ENCODE measurements at regions not wholly inside any gene's neighbourhood (a gene's known extent, or its start where the extent isn't known, plus 50 kb on each side); places are given as distances from the start of the nearest gene placed in this dataset.

DNA sequence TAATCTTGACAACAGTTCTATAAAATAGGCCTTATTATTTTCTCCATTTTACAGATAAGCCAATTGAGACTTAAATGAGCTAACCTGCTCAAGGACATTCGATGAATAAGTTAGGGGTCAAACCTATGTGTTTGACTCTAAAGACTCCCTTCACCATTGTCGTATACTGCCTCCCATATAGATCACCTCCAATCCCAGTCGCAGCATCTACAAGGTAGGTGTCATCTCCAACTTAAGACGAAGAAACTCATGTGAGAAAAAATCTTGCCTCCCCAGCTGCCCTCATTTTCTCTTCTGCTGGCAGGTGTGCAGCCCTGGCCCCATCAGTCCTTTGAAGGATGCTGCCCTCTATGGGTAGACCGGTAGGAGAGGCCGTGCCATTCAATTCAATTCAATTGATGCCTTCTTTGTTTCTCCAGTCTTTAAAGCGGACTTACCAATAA lies 75.2 kb upstream of the SMARCA2 start:
- H3K27ac ChIP-seq (ENCODE audit: insufficient read depth, low read depth, low read length) = no peak overlapping the region
- no peaks in the 10 kb centered on the region for H3K9me3 ChIP-seq (replicated peaks; ENCODE audit: control insufficient read depth, insufficient read depth, low read length)
- peak; percentile 10 for DNase-seq (ENCODE audit: low read depth, low spot score)
- H3K9ac ChIP-seq (replicated peaks; ENCODE audit: extremely low read depth, insufficient read depth, low read length) = no peak overlapping the region
- TF ChIP-seq, protein P1, sequence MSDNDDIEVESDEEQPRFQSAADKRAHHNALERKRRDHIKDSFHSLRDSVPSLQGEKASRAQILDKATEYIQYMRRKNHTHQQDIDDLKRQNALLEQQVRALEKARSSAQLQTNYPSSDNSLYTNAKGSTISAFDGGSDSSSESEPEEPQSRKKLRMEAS (IDR thresholded peaks at IDR 0.05; ENCODE audit: insufficient read depth, insufficient read length) = no peak
- TF ChIP-seq, protein P2, sequence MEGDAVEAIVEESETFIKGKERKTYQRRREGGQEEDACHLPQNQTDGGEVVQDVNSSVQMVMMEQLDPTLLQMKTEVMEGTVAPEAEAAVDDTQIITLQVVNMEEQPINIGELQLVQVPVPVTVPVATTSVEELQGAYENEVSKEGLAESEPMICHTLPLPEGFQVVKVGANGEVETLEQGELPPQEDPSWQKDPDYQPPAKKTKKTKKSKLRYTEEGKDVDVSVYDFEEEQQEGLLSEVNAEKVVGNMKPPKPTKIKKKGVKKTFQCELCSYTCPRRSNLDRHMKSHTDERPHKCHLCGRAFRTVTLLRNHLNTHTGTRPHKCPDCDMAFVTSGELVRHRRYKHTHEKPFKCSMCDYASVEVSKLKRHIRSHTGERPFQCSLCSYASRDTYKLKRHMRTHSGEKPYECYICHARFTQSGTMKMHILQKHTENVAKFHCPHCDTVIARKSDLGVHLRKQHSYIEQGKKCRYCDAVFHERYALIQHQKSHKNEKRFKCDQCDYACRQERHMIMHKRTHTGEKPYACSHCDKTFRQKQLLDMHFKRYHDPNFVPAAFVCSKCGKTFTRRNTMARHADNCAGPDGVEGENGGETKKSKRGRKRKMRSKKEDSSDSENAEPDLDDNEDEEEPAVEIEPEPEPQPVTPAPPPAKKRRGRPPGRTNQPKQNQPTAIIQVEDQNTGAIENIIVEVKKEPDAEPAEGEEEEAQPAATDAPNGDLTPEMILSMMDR (IDR thresholded peaks at IDR 0.05; ENCODE audit: extremely low read depth in 1 of 2, insufficient read depth in 1 of 2, low read depth in 1 of 2, low read length in 2 of 2) = peak; percentile 43 to 54
- intact Hi-C loops (cut with micrococcal nuclease) (loop anchor here (5.0 kb wide), 1 partner anchor 242 kb away; no protein-coding TSS in a partner anchor), dilution Hi-C loops (cut with MboI; ENCODE audit: extremely low pct_ligation_motif_present, low sequenced_read_pairs) (no loop called here)
- no peaks in the 10 kb centered on the region for H3K9me1 ChIP-seq (replicated peaks; ENCODE audit: control insufficient read depth, extremely low read depth, insufficient read depth, low read length)
- ChIA-PET POLR2A (no interaction called here), CTCF (interaction anchor here (0.8 kb wide), 1 partner anchor 25 kb away, joined by 3 read pairs; no protein-coding TSS in a partner anchor)
- H3K36me3 ChIP-seq (ENCODE audit: control insufficient read depth in 2 of 2, extremely low read depth in 1 of 2, insufficient read depth in 2 of 2, low read length in 2 of 2) = no peaks in the 10 kb centered on the region
- H4K20me1 ChIP-seq (replicated peaks; ENCODE audit: control insufficient read depth, extremely low read depth, insufficient read depth, low read length) = no peaks in the 10 kb centered on the region
- no TSS peak for BruUV-seq (replicated peaks)
- no peaks in the 10 kb centered on the region for H3K27me3 ChIP-seq (ENCODE audit: control insufficient read depth in 2 of 2, insufficient read depth in 2 of 2, low read length in 2 of 2)
- no peak overlapping the region for H2AFZ ChIP-seq (ENCODE audit: low read depth, low read length)
- no peaks in the 10 kb centered on the region for H3K4me1 ChIP-seq (ENCODE audit: control insufficient read depth, extremely low read depth, insufficient read depth, low read length)
- no peaks in the 10 kb centered on the region for H3K79me2 ChIP-seq (ENCODE audit: control insufficient read depth, insufficient read depth, low read length)
- no peak overlapping the region for H3K4me2 ChIP-seq (ENCODE audit: insufficient read depth, low read length)
- FAIRE-seq = no peak
- H3K4me3 ChIP-seq (replicated peaks in 1 of 3; ENCODE audit: insufficient read depth in 1 of 3, low read depth in 1 of 3, low read length in 3 of 3) = no peak overlapping the region

DNA sequence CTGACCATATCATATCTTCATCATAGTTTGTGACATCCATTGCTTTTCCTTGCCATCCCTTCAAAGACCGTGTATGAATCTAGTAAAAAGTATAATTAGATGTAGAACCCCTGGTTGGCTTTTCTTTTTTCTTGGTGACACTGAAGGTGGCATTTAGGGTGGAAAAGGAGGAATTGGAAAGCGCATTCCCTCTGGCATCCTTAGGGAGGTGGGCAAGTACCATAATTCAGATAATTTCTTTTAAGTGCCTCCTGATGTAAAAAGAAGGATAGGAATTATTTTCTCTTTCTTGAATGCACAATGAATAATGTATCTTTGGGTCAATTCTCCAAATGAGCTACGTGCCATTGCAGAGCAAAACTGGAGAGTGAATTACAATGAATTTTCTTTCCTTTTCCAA lies 73.2 kb upstream of the SMARCA2 start:
- Histone ChIP-seq H3K9me1 (replicated peaks; ENCODE audit: control insufficient read depth, extremely low read depth, insufficient read depth, low read length) (no peaks in the 10 kb centered on the region), H3K4me1 (ENCODE audit: control insufficient read depth, extremely low read depth, insufficient read depth, low read length) (no peaks in the 10 kb centered on the region), H3K4me2 (ENCODE audit: insufficient read depth, low read length) (no peak overlapping the region), H2AFZ (ENCODE audit: low read depth, low read length) (no peak overlapping the region), H3K4me3 (replicated peaks in 1 of 3; ENCODE audit: insufficient read depth in 1 of 3, low read depth in 1 of 3, low read length in 3 of 3) (no peak overlapping the region), H3K27ac (ENCODE audit: insufficient read depth, low read depth, low read length) (no peak overlapping the region), H3K9me3 (replicated peaks; ENCODE audit: control insufficient read depth, insufficient read depth, low read length) (no peaks in the 10 kb centered on the region), H3K9ac (replicated peaks; ENCODE audit: extremely low read depth, insufficient read depth, low read length) (no peak overlapping the region), H3K79me2 (ENCODE audit: control insufficient read depth, insufficient read depth, low read length) (no peaks in the 10 kb centered on the region), H3K36me3 (ENCODE audit: control insufficient read depth in 2 of 2, extremely low read depth in 1 of 2, insufficient read depth in 2 of 2, low read length in 2 of 2) (no peaks in the 10 kb centered on the region), H4K20me1 (replicated peaks; ENCODE audit: control insufficient read depth, extremely low read depth, insufficient read depth, low read length) (no peaks in the 10 kb centered on the region), H3K27me3 (ENCODE audit: control insufficient read depth in 2 of 2, insufficient read depth in 2 of 2, low read length in 2 of 2) (no peaks in the 10 kb centered on the region)
- BruUV-seq (replicated peaks) = no TSS peak
- POLR2A ChIA-PET = no interaction called here
- FAIRE-seq = no peak
- CTCF ChIA-PET = interaction anchor here (1.4 to 2.9 kb wide), 3 partner anchors 145 to 176 kb away, joined by 4 to 19 read pairs (median 9); no protein-coding TSS in a partner anchor
- TF ChIP-seq, protein P2 (IDR thresholded peaks at IDR 0.05; ENCODE audit: extremely low read depth in 1 of 2, insufficient read depth in 1 of 2, low read depth in 1 of 2, low read length in 2 of 2) = peak in 1 of 2 donors; percentile 12
- no peak for TF ChIP-seq POLR2A (IDR thresholded peaks at IDR 0.05; ENCODE audit: low read depth, low read length)
- peak; percentile 7 for DNase-seq (ENCODE audit: low read depth, low spot score)
- dilution Hi-C loops (cut with MboI; ENCODE audit: extremely low pct_ligation_motif_present, low sequenced_read_pairs) (no loop called here), intact Hi-C loops (cut with micrococcal nuclease) (loop anchor here (2.0 to 5.0 kb wide), 2 partner anchors 145 to 240 kb away; no protein-coding TSS in a partner anchor)

Measured in endothelial cell of umbilical vein (primary cell).